LNCAP (cell line): ENCODE measurements at regions not wholly inside any gene's neighbourhood (a gene's known extent, or its start where the extent isn't known, plus 50 kb on each side); places are given as distances from the start of the nearest gene placed in this dataset.

Source experiments
- CTCF ChIP-seq: fragments of 450-650 bp; IDR thresholded peaks from 2 replicates; pipeline ENCODE4 v1.5.1; 2017; ENCODE audit warnings: mild to moderate bottlenecking

- no peak for TF ChIP-seq CTCF
Measured at GRCh38 chr2:107688135-107688534, 138.6 kb upstream of the RGPD4 start.

GRCh38 chr2:107693604-107694003, 133.1 kb upstream of the RGPD4 start:
- TF ChIP-seq CTCF, result no peak

GRCh38 chr2:107694667-107695066, 132.0 kb upstream of the RGPD4 start:
- TF ChIP-seq CTCF, result no peak

- TF ChIP-seq CTCF, result no peak
Measured at GRCh38 chr2:107697385-107697784, 129.3 kb upstream of the RGPD4 start.

- no peak for TF ChIP-seq CTCF
Measured at GRCh38 chr2:107698861-107699260, 127.8 kb upstream of the RGPD4 start.

- no peak for TF ChIP-seq CTCF
Measured at GRCh38 chr2:107700073-107700472, 126.6 kb upstream of the RGPD4 start.

GRCh38 chr2:107711941-107712340, 114.8 kb upstream of the RGPD4 start:
- TF ChIP-seq CTCF, result no peak

- TF ChIP-seq CTCF, result no peak
Measured at GRCh38 chr2:107712857-107713256, 113.8 kb upstream of the RGPD4 start.
